Activated B cell treated with CpG ODN at 0.5 μM for 24 hours (primary cell): ENCODE measurements at regions not wholly inside any gene's neighbourhood (a gene's known extent, or its start where the extent isn't known, plus 50 kb on each side); places are given as distances from the start of the nearest gene placed in this dataset.

Source experiments
- ATAC-seq: fragments of 200-7000 bp; cut with Tn5 transposase; one replicate; pipeline ENCODE4 v1.10.0; 2021; ENCODE audit warnings: low read depth, mild to moderate bottlenecking, moderate library complexity
- CTCF ChIA-PET: fragments of 350-600 bp; sonication (Branson Sonifier 250); formaldehyde crosslinking; loops from one replicate; lab custom pipeline; 2021; ENCODE audit warnings: antibody characterized with exemption; lab: Charles Lee
- POLR2A ChIA-PET: fragments of 350-600 bp; sonication (Branson Sonifier 250); formaldehyde crosslinking; loops from one replicate; lab custom pipeline; 2021; ENCODE audit warnings: antibody characterized with exemption; lab: Charles Lee
- DNase-seq: peaks from one replicate; pipeline ENCODE4 v3.0.0; 2022
- H3K27ac Mint-ChIP-seq: one replicate; pipeline ENCODE4 v1.8.0; 2020; ENCODE audit warnings: mixed read lengths
- H3K27me3 Mint-ChIP-seq: one replicate; pipeline ENCODE4 v1.8.0; 2021; ENCODE audit warnings: mixed read lengths
- H3K36me3 Mint-ChIP-seq: one replicate; pipeline ENCODE4 v1.8.0; 2021; ENCODE audit warnings: low read depth, mixed read lengths
- H3K4me1 Mint-ChIP-seq: one replicate; pipeline ENCODE4 v1.8.0; 2021; ENCODE audit warnings: mixed read lengths
- H3K4me3 Mint-ChIP-seq: one replicate; pipeline ENCODE4 v1.8.0; 2020; ENCODE audit warnings: mild to moderate bottlenecking, mixed read lengths
- H3K9me3 Mint-ChIP-seq: one replicate; pipeline ENCODE4 v1.8.0; 2020; ENCODE audit warnings: mixed read lengths
- intact Hi-C: fragments of 100-400 bp; cut with micrococcal nuclease; formaldehyde crosslinking; loops from one replicate; pipeline ENCODE4 v1.15.1; 2024
- TF ChIP-seq, protein P1 (sequence below): fragments of 200-600 bp; IDR thresholded peaks from one replicate; pipeline ENCODE4 v1.8.0; 2022; ENCODE audit warnings: antibody characterized with exemption, mild to moderate bottlenecking

DNA sequence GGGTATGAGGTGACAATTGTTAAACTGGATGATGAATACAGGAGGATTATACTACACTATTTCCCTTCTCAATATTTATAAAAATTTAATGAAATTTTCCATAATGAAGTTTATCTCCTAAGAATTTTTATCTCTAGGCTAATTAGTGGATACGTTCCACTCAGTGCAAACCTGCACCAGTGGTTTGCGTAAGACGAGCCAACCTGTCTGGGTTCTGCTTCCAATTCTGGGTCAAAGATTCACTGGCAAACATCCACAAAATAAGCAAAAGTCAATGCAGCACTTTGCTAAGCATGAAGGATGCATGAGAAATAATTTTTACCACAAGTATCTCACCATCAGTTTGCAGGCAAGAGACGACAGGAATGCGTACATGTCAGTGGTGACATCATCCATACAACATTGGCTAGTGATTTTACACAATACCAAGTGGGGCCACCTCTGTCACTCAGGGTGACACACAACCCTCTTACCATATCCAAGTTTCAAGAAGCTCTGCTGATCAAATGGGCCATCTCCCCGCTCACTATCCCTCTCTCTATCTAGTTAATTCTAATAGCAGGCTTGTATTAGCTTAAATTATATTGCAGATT lies 51.7 kb downstream of the FAM50B start:
- ChIA-PET POLR2A (no interaction called here), CTCF (no interaction called here)
- Mint-ChIP-seq H3K27me3 (peaks cover 20% of the 10 kb centered on the region), H3K27ac (no peak overlapping the region), H3K4me1 (no peaks in the 10 kb centered on the region), H3K36me3 (no peaks in the 10 kb centered on the region), H3K4me3 (no peak overlapping the region), H3K9me3 (no peaks in the 10 kb centered on the region)
- intact Hi-C loops: no loop called here
- DNase-seq (no peak), ATAC-seq (no peak)
- TF ChIP-seq, protein P1, sequence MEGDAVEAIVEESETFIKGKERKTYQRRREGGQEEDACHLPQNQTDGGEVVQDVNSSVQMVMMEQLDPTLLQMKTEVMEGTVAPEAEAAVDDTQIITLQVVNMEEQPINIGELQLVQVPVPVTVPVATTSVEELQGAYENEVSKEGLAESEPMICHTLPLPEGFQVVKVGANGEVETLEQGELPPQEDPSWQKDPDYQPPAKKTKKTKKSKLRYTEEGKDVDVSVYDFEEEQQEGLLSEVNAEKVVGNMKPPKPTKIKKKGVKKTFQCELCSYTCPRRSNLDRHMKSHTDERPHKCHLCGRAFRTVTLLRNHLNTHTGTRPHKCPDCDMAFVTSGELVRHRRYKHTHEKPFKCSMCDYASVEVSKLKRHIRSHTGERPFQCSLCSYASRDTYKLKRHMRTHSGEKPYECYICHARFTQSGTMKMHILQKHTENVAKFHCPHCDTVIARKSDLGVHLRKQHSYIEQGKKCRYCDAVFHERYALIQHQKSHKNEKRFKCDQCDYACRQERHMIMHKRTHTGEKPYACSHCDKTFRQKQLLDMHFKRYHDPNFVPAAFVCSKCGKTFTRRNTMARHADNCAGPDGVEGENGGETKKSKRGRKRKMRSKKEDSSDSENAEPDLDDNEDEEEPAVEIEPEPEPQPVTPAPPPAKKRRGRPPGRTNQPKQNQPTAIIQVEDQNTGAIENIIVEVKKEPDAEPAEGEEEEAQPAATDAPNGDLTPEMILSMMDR: no peak

DNA sequence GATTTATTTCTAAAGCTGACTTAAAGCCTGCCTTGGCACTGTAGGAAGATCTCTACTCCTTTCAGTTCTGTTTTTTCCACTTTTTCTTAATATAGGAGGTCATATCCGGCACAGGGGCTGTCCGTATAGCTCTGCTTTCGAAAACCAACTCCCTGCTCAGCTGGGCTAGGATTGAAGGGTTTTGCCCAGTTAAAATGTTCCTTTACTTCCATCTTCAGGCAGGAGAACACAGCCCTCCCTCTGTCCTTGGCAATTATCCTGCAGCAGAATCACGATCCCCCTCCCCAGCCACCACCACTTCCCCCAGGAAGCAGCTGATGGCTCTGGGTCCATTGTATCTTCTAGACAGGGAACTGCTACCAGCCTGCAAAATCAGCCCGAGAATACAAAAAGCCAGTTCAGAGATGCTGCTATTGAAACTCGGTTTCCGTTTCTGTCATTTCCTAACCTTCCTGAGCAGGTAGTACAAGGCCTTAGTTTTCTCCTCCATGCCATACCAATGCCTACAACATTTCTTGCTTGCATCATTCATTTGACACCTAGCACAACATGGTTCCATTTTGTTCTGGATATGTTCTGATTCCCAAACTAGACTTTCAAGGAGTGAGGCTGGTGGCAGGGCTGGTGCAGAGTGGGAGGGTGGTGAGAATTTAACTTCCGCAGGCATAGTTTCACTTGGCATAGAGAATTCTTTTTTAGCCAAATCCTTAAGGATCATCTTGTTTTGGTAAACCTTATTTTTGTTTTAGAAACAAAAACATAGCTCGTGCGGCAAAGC lies 53.9 kb downstream of the FAM50B start:
- H3K27me3 Mint-ChIP-seq: peaks cover 29% of the 10 kb centered on the region
- no peaks in the 10 kb centered on the region for H3K9me3 Mint-ChIP-seq
- no peak for ATAC-seq
- H3K4me3 Mint-ChIP-seq: no peak overlapping the region
- TF ChIP-seq, protein P1: no peak
- no peaks in the 10 kb centered on the region for H3K36me3 Mint-ChIP-seq
- no peak for DNase-seq
- H3K27ac Mint-ChIP-seq: no peak overlapping the region
- ChIA-PET POLR2A (no interaction called here), CTCF (no interaction called here)
- no peaks in the 10 kb centered on the region for H3K4me1 Mint-ChIP-seq
- intact Hi-C loops: no loop called here

DNA sequence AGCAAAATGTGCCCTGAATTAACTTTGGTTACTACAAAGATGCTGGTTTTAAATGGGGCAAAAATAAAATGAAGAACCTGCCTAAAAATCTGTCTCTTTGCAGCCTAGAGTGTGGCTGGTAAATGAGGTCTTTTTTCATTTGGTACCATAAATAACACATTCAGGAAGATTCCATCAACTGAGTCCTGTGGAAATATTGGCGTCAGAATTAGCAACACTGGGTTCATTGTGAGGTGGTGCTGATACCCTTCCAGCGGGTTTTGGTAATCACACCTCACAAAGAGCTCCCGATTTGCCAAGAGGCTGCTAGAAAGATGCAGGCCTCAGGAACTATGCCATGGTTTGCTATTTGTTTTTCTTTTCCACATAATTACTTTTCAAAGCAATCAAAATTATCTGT lies 55.3 kb downstream of the FAM50B start:
- intact Hi-C loops: no loop called here
- H3K4me3 Mint-ChIP-seq: no peak overlapping the region
- ATAC-seq (no peak), DNase-seq (no peak)
- no peaks in the 10 kb centered on the region for H3K36me3 Mint-ChIP-seq
- no peaks in the 10 kb centered on the region for H3K4me1 Mint-ChIP-seq
- CTCF ChIA-PET: no interaction called here
- H3K27me3 Mint-ChIP-seq: peaks cover 26% of the 10 kb centered on the region
- TF ChIP-seq, protein P1: no peak
- POLR2A ChIA-PET: no interaction called here
- no peak overlapping the region for H3K27ac Mint-ChIP-seq
- H3K9me3 Mint-ChIP-seq: no peaks in the 10 kb centered on the region

DNA sequence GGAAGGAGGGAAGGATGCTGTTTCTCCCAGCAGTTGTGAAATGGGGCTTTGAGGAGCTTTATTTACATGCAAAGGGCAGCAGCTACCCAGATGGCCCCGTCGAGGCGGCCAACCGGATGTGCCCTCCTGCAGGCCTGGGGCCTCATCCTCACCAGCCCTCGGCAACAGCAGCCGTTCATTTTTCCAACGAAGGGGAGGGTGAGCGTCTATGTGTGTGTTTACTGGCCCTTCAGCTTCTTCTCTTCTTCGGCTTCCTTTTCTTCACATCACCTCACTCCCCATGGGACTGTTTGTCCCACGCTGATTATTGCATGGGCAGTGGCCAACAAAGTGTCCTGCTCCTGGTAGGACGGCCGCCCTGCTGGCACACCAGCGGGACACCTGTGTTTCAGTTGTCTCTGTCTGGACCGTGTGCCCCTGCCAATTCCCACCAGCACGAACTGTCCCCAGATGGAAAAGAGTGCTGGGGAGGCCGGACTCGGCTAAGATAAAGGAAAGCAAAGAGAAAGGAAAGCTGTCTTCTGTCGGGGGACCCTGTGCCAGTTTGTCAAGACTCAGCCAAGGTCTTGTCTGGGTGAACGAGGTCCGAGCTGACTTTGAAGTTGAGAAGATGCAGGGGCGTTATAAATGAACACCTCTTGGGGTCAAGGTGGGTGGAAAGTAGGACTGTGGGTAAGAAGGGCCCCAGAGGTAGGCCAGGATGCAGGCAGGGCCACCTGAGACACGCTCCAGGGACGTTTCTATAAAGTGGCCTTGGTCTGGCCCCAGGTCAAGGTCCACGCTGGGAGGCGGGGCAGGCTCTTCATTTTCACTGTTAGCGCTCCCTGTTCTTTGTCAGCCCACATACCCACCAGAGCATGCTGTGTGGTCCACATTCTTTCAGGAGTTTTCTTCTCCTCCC lies 57.0 kb downstream of the FAM50B start:
- Mint-ChIP-seq H3K27ac (no peak overlapping the region), H3K36me3 (no peaks in the 10 kb centered on the region), H3K4me3 (no peak overlapping the region), H3K27me3 (peaks cover 25% of the 10 kb centered on the region), H3K4me1 (no peaks in the 10 kb centered on the region), H3K9me3 (no peaks in the 10 kb centered on the region)
- CTCF ChIA-PET: no interaction called here
- intact Hi-C loops: no loop called here
- TF ChIP-seq, protein P1: no peak
- DNase-seq: no peak
- no peak for ATAC-seq
- POLR2A ChIA-PET: no interaction called here

DNA sequence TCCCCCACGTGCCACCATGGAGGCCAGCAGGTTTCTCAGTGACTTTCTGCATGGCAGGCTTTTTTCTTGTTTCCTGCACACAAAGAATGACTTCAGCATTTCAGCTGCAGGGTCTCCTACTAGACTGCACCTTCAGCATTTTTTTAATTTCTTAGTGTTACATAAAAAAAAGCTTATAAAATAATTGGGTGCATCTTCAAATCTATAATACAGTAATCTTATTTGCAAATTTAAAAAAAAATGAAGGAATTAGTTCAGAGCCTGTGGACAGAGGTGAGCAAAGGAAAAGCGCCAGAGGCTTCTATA lies 57.6 kb downstream of the FAM50B start:
- DNase-seq (no peak), ATAC-seq (no peak)
- TF ChIP-seq, protein P1: no peak
- Mint-ChIP-seq H3K27ac (no peak overlapping the region), H3K27me3 (peaks cover 28% of the 10 kb centered on the region), H3K9me3 (no peaks in the 10 kb centered on the region), H3K4me1 (no peaks in the 10 kb centered on the region), H3K4me3 (no peak overlapping the region), H3K36me3 (no peaks in the 10 kb centered on the region)
- intact Hi-C loops: no loop called here
- ChIA-PET POLR2A (no interaction called here), CTCF (no interaction called here)
